HEK293T (cell line): ENCODE measurements at regions not wholly inside any gene's neighbourhood (a gene's known extent, or its start where the extent isn't known, plus 50 kb on each side); places are given as distances from the start of the nearest gene placed in this dataset.

Experiments
- CTCF ChIA-PET: fragments of 350-600 bp; formaldehyde crosslinking; extraction: SDS; loops from one replicate; lab custom pipeline; 2021; ENCODE audit warnings: antibody characterized with exemption, inconsistent platforms; lab: Yijun Ruan, JAX
- POLR2A ChIA-PET: fragments of 350-600 bp; formaldehyde crosslinking; extraction: SDS; loops from one replicate; lab custom pipeline; 2020; ENCODE audit warnings: antibody characterized with exemption, inconsistent platforms; lab: Yijun Ruan, JAX
- DNase-seq: peaks from one replicate; pipeline ENCODE4 v3.0.0; 2012; ENCODE audit warnings: mixed read lengths; ENCODE audit errors: extremely low spot score
- ARNT ChIP-seq: fragments of 450-650 bp; IDR thresholded peaks from 2 replicates; pipeline ENCODE4 v1.6.1; 2017; ENCODE audit warnings: mild to moderate bottlenecking
- BHLHE40 ChIP-seq: fragments of 450-650 bp; IDR thresholded peaks from 2 replicates; pipeline ENCODE4 v1.6.1; 2016; ENCODE audit warnings: mild to moderate bottlenecking, moderate library complexity, borderline replicate concordance
- CTBP1 ChIP-seq: fragments of 450-650 bp; IDR thresholded peaks from 2 replicates; pipeline ENCODE4 v1.6.1; 2016; ENCODE audit warnings: borderline replicate concordance
- ELF4 ChIP-seq: fragments of 450-650 bp; IDR thresholded peaks from 2 replicates; pipeline ENCODE4 v1.6.1; 2017; ENCODE audit warnings: antibody characterized with exemption
- FOXA1 ChIP-seq: fragments of 450-650 bp; IDR thresholded peaks from 2 replicates; pipeline ENCODE4 v1.6.1; 2016; ENCODE audit warnings: mild to moderate bottlenecking
- FOXK2 ChIP-seq: fragments of 450-650 bp; IDR thresholded peaks from 2 replicates; pipeline ENCODE4 v1.6.1; 2016; ENCODE audit warnings: mild to moderate bottlenecking
- FOXM1 ChIP-seq: fragments of 450-650 bp; IDR thresholded peaks from 2 replicates; pipeline ENCODE4 v1.6.1; 2017; ENCODE audit warnings: mild to moderate bottlenecking, borderline replicate concordance
- HDGF ChIP-seq: fragments of 450-650 bp; IDR thresholded peaks from 2 replicates; pipeline ENCODE4 v1.6.1; 2017; ENCODE audit warnings: antibody characterized with exemption, borderline replicate concordance
- L3MBTL2 ChIP-seq: fragments of 450-650 bp; conservative IDR thresholded peaks from 2 replicates; pipeline ENCODE4 v1.6.1; 2016; ENCODE audit warnings: mild to moderate bottlenecking
- LEF1 ChIP-seq: fragments of 450-650 bp; IDR thresholded peaks from 2 replicates; pipeline ENCODE4 v1.6.1; 2017; ENCODE audit warnings: mild to moderate bottlenecking, borderline replicate concordance
- NFRKB ChIP-seq: fragments of 450-650 bp; IDR thresholded peaks from 2 replicates; pipeline ENCODE4 v1.6.1; 2016; ENCODE audit warnings: mild to moderate bottlenecking, moderate library complexity
- SP1 ChIP-seq: fragments of 450-650 bp; IDR thresholded peaks from 2 replicates; pipeline ENCODE4 v1.6.1; 2017
- SUZ12 ChIP-seq: fragments of 450-650 bp; IDR thresholded peaks from 2 replicates; pipeline ENCODE4 v1.6.1; 2016; ENCODE audit warnings: mild to moderate bottlenecking
- TARDBP ChIP-seq: fragments of 450-650 bp; IDR thresholded peaks from 2 replicates; pipeline ENCODE4 v1.6.1; 2016
- ZNF384 ChIP-seq: fragments of 450-650 bp; IDR thresholded peaks from 2 replicates; pipeline ENCODE4 v1.6.1; 2016
- TF ChIP-seq, protein P1 (sequence below): fragments of 450-650 bp; IDR thresholded peaks from 2 replicates; pipeline ENCODE4 v1.6.1; 2016

DNA sequence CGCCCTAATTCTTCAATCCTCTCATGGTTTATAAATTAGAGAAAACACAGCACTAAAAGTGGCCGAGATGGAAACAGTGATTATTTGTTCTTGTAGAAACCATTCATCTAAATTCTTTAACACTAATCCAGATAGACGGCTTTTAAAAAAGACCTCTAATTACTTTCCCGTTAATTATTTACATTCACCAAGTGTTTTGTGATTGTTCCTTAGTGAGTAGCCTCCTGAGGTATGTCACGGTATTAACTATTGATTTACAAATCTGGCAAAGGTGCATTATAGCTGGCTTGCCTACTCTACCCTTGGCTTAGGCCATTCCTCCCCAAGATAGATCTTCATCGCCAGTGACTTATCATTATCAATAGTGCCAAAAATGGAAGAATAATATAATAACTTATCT is 436.4 kb upstream of the ST6GAL2 start:
- TF ChIP-seq FOXA1 = no peak
- TF ChIP-seq NFRKB = no peak
- TF ChIP-seq SUZ12 = no peak
- TF ChIP-seq ARNT = no peak
- no peak for TF ChIP-seq ELF4
- no peak for TF ChIP-seq SP1
- TF ChIP-seq TARDBP = no peak
- no peak for TF ChIP-seq FOXM1
- TF ChIP-seq LEF1 = no peak
- no peak for TF ChIP-seq BHLHE40
- TF ChIP-seq, protein P1, sequence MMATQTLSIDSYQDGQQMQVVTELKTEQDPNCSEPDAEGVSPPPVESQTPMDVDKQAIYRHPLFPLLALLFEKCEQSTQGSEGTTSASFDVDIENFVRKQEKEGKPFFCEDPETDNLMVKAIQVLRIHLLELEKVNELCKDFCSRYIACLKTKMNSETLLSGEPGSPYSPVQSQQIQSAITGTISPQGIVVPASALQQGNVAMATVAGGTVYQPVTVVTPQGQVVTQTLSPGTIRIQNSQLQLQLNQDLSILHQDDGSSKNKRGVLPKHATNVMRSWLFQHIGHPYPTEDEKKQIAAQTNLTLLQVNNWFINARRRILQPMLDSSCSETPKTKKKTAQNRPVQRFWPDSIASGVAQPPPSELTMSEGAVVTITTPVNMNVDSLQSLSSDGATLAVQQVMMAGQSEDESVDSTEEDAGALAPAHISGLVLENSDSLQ = no peak
- ChIA-PET POLR2A (no interaction called here), CTCF (no interaction called here)
- no peak for DNase-seq

DNA sequence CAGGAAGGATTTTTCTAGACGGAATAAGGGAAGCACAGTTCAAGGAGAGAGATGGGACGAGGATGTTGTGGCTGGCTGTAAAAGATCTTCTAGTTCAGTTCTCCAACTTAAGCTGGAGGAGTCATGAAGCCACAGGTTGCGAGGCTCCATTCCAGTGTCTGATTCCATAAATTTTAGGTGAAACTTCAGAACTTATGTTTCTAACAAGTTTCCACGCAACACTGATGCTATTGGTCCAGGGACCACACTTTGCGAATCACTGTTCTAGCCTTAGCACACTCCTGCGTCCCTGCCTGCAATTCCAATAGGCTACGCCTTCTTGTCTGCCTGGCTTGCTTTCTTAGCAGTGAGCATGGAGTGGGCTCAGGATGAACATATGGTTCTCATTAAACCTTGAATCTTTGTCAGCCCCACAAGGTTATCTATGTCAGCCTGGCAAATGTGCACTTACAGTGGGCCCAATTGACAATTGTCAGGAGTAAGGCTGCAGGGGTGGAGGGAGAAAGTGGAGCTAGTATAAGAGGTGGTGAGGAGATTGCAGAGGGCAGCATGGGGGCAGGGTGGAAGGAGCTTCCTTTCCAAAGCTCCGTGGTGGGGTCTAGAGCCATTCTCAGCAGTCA is 438.1 kb upstream of the ST6GAL2 start:
- POLR2A ChIA-PET = no interaction called here
- CTCF ChIA-PET = no interaction called here
- DNase-seq = no peak
- TF ChIP-seq TARDBP = no peak
- no peak for TF ChIP-seq SUZ12
- no peak for TF ChIP-seq FOXK2
- no peak for TF ChIP-seq HDGF
- TF ChIP-seq FOXA1 = no peak
- TF ChIP-seq L3MBTL2 = no peak
- no peak for TF ChIP-seq FOXM1
- TF ChIP-seq ELF4 = no peak
- TF ChIP-seq, protein P1 = no peak
- no peak for TF ChIP-seq LEF1
- TF ChIP-seq CTBP1 = no peak
- TF ChIP-seq ARNT = no peak
- no peak for TF ChIP-seq NFRKB
- no peak for TF ChIP-seq ZNF384
- no peak for TF ChIP-seq SP1
- no peak for TF ChIP-seq BHLHE40

GRCh38 chr2:107325981-107326786 is 440.2 kb upstream of the ST6GAL2 start:
- TF ChIP-seq HDGF = no peak
- TF ChIP-seq FOXM1 = no peak
- no peak for TF ChIP-seq L3MBTL2
- no peak for TF ChIP-seq BHLHE40
- TF ChIP-seq FOXA1 = no peak
- TF ChIP-seq LEF1 = no peak
- TF ChIP-seq FOXK2 = no peak
- TF ChIP-seq SP1 = no peak
- TF ChIP-seq ARNT = no peak
- POLR2A ChIA-PET = no interaction called here
- CTCF ChIA-PET = no interaction called here
- DNase-seq = no peak

DNA sequence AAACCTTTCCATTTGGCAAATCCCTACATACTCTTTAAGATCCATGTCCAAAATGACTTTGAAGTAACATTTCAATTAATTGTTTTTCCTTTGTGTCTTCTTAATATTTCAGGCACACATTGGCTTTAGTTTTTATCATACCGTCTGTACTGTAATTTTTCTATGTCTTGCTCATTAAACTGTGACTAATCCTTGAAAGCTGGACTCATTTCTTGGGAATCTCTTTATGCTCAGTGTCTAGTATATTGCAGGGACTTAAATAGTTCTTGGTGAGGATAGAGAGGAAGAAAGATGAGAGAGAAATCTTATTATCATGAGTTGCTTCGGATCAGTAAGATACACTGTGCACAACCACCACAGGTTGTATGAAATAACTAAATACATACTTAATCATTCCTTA is 448.3 kb upstream of the ST6GAL2 start:
- POLR2A ChIA-PET = no interaction called here
- CTCF ChIA-PET = no interaction called here
- no peak for DNase-seq
- TF ChIP-seq BHLHE40 (no peak), FOXA1 (no peak), SP1 (no peak), FOXK2 (no peak), ZNF384 (no peak), SUZ12 (no peak), NFRKB (no peak), TARDBP (no peak), CTBP1 (no peak)

GRCh38 chr2:107336526-107336925 is 450.6 kb upstream of the ST6GAL2 start:
- POLR2A ChIA-PET = no interaction called here
- TF ChIP-seq TARDBP (no peak), ELF4 (no peak), LEF1 (no peak)
- TF ChIP-seq, protein P1 = no peak
- CTCF ChIA-PET = no interaction called here
- no peak for DNase-seq

GRCh38 chr2:107337209-107337898 is 451.4 kb upstream of the ST6GAL2 start:
- ChIA-PET CTCF (no interaction called here), POLR2A (no interaction called here)
- no peak for DNase-seq
- TF ChIP-seq FOXK2 (no peak), SP1 (no peak), ELF4 (no peak), LEF1 (no peak), CTBP1 (no peak), ZNF384 (no peak), SUZ12 (no peak), NFRKB (no peak), BHLHE40 (no peak), ARNT (no peak), FOXM1 (no peak), FOXA1 (no peak), L3MBTL2 (no peak), TARDBP (no peak), HDGF (no peak)
- TF ChIP-seq, protein P1 = no peak
